Tibial nerve (tissue), 3 donors: ENCODE measurements at regions not wholly inside any gene's neighbourhood (a gene's known extent, or its start where the extent isn't known, plus 50 kb on each side); places are given as distances from the start of the nearest gene placed in this dataset.

Source experiments
- CTCF ChIP-seq, 5 experiments: fragments of 200-600 bp in 3 of 5; fragments of 450-650 bp in 2 of 5; sonication (generic) in 3 of 5; IDR thresholded peaks; one replicate each; pipeline ENCODE4 v1.5.1; 2016 to 2019; ENCODE audit warnings: antibody characterized with exemption in 5 of 5, mild to moderate bottlenecking in 3 of 5, moderate library complexity in 2 of 5
- POLR2A ChIP-seq, 2 donors: fragments of 450-650 bp; IDR thresholded peaks; one replicate each; pipeline ENCODE4 v1.6.1; 2017; ENCODE audit warnings: antibody characterized with exemption in 2 of 2, mild to moderate bottlenecking in 2 of 2, moderate library complexity in 2 of 2

- no peak for TF ChIP-seq POLR2A (IDR thresholded peaks at IDR 0.05)
- TF ChIP-seq CTCF (IDR thresholded peaks at IDR 0.05), result no peak
Observed at GRCh38 chr1:14180738-14181137, 417.7 kb upstream of the KAZN start.
